Activated T-helper 1 cell treated with anti-CD3 and anti-CD28 coated beads, Interleukin-12 subunit alpha, Interleukin-12 subunit beta, Interleukin-2, Interleukin-4 antibody, amounts not matched to agents 30 ng/mL and 10 ng/mL and 1 ng/mL, durations not matched to agents 14 hours and 24 hours and 36 hours (primary cell): ENCODE measurements at regions not wholly inside any gene's neighbourhood (a gene's known extent, or its start where the extent isn't known, plus 50 kb on each side); places are given as distances from the start of the nearest gene placed in this dataset.

Experiments
- DNase-seq: peaks from one replicate; pipeline ENCODE4 v3.0.0; 2021; ENCODE audit warnings: low spot score
- H3K27ac Mint-ChIP-seq: one replicate; pipeline ENCODE4 v1.8.0; 2021; ENCODE audit warnings: mild to moderate bottlenecking, mixed read lengths
- H3K27me3 Mint-ChIP-seq: one replicate; pipeline ENCODE4 v1.8.0; 2022; ENCODE audit warnings: mild to moderate bottlenecking, moderate library complexity, mixed read lengths; ENCODE audit not compliant: insufficient read depth
- H3K36me3 Mint-ChIP-seq: one replicate; pipeline ENCODE4 v1.8.0; 2021; ENCODE audit warnings: low read depth, mixed read lengths
- H3K4me1 Mint-ChIP-seq: one replicate; pipeline ENCODE4 v1.8.0; 2021; ENCODE audit warnings: low read depth, mixed read lengths
- H3K4me3 Mint-ChIP-seq: one replicate; pipeline ENCODE4 v1.8.0; 2021; ENCODE audit warnings: mild to moderate bottlenecking, moderate library complexity, mixed read lengths
- H3K9me3 Mint-ChIP-seq: one replicate; pipeline ENCODE4 v1.8.0; 2021; ENCODE audit warnings: mixed read lengths
- intact Hi-C: fragments of 100-400 bp; cut with micrococcal nuclease; formaldehyde crosslinking; loops from one replicate; pipeline ENCODE4 v1.15.1; 2024

GRCh38 chr10:124285587-124286527 is 132.9 kb downstream of the OAT start:
- DNase-seq = no peak
- H3K27me3 Mint-ChIP-seq = peaks cover 3% of the 10 kb centered on the region
- no peak overlapping the region for H3K4me3 Mint-ChIP-seq
- H3K9me3 Mint-ChIP-seq = no peaks in the 10 kb centered on the region
- H3K4me1 Mint-ChIP-seq = peaks cover 8% of the 10 kb centered on the region
- intact Hi-C loops = no loop called here
- H3K27ac Mint-ChIP-seq = no peak overlapping the region
- H3K36me3 Mint-ChIP-seq = no peaks in the 10 kb centered on the region

GRCh38 chr10:124283949-124284250 is 134.8 kb downstream of the OAT start:
- peaks cover 3% of the 10 kb centered on the region for H3K27me3 Mint-ChIP-seq
- H3K4me1 Mint-ChIP-seq = no peaks in the 10 kb centered on the region
- no peak for DNase-seq
- H3K9me3 Mint-ChIP-seq = no peaks in the 10 kb centered on the region
- no peaks in the 10 kb centered on the region for H3K36me3 Mint-ChIP-seq
- H3K4me3 Mint-ChIP-seq = no peak overlapping the region
- intact Hi-C loops = no loop called here
- H3K27ac Mint-ChIP-seq = no peak overlapping the region

GRCh38 chr10:124283215-124283948 is 135.3 kb downstream of the OAT start:
- intact Hi-C loops = no loop called here
- Mint-ChIP-seq H3K4me3 (no peak overlapping the region), H3K27ac (no peak overlapping the region), H3K36me3 (no peaks in the 10 kb centered on the region), H3K9me3 (no peaks in the 10 kb centered on the region), H3K27me3 (peaks cover 3% of the 10 kb centered on the region), H3K4me1 (no peaks in the 10 kb centered on the region)
- no peak for DNase-seq

- peaks cover 3% of the 10 kb centered on the region for H3K27me3 Mint-ChIP-seq
- no peaks in the 10 kb centered on the region for H3K4me1 Mint-ChIP-seq
- no peak for DNase-seq
- no peaks in the 10 kb centered on the region for H3K36me3 Mint-ChIP-seq
- H3K27ac Mint-ChIP-seq = no peak overlapping the region
- no peaks in the 10 kb centered on the region for H3K9me3 Mint-ChIP-seq
- intact Hi-C loops = no loop called here
- no peak overlapping the region for H3K4me3 Mint-ChIP-seq
These were observed 136.4 kb downstream of the OAT start for GRCh38 chr10:124282326-124282725.

GRCh38 chr10:124281666-124282065 is 137.1 kb downstream of the OAT start:
- intact Hi-C loops = no loop called here
- Mint-ChIP-seq H3K36me3 (no peaks in the 10 kb centered on the region), H3K27ac (no peak overlapping the region), H3K4me1 (no peaks in the 10 kb centered on the region), H3K9me3 (no peaks in the 10 kb centered on the region), H3K4me3 (no peak overlapping the region), H3K27me3 (peaks cover 3% of the 10 kb centered on the region)
- no peak for DNase-seq

- Mint-ChIP-seq H3K27ac (no peak overlapping the region), H3K27me3 (peaks cover 3% of the 10 kb centered on the region), H3K36me3 (no peaks in the 10 kb centered on the region), H3K4me1 (no peaks in the 10 kb centered on the region), H3K9me3 (no peaks in the 10 kb centered on the region), H3K4me3 (no peak overlapping the region)
- intact Hi-C loops = no loop called here
- no peak for DNase-seq
These were observed 137.8 kb downstream of the OAT start for GRCh38 chr10:124280916-124281315.

- DNase-seq = no peak
- no peak overlapping the region for H3K27ac Mint-ChIP-seq
- peaks cover 6% of the 10 kb centered on the region for H3K27me3 Mint-ChIP-seq
- H3K4me3 Mint-ChIP-seq = no peak overlapping the region
- H3K4me1 Mint-ChIP-seq = no peaks in the 10 kb centered on the region
- intact Hi-C loops = no loop called here
- no peaks in the 10 kb centered on the region for H3K36me3 Mint-ChIP-seq
- H3K9me3 Mint-ChIP-seq = no peaks in the 10 kb centered on the region
These were observed 138.8 kb downstream of the OAT start for GRCh38 chr10:124279882-124280281.

GRCh38 chr10:124279298-124279697 is 139.4 kb downstream of the OAT start:
- DNase-seq = no peak
- intact Hi-C loops = no loop called here
- Mint-ChIP-seq H3K36me3 (no peaks in the 10 kb centered on the region), H3K27me3 (peaks cover 6% of the 10 kb centered on the region), H3K4me1 (no peaks in the 10 kb centered on the region), H3K9me3 (peaks cover 4% of the 10 kb centered on the region), H3K27ac (no peak overlapping the region), H3K4me3 (no peak overlapping the region)

GRCh38 chr10:124278356-124278755 is 140.4 kb downstream of the OAT start:
- Mint-ChIP-seq H3K9me3 (peaks cover 12% of the 10 kb centered on the region), H3K4me1 (no peaks in the 10 kb centered on the region), H3K27ac (no peak overlapping the region), H3K4me3 (no peak overlapping the region), H3K36me3 (no peaks in the 10 kb centered on the region), H3K27me3 (peaks cover 4% of the 10 kb centered on the region)
- intact Hi-C loops = no loop called here
- no peak for DNase-seq

GRCh38 chr10:124273141-124273540 is 145.6 kb downstream of the OAT start:
- Mint-ChIP-seq H3K9me3 (peaks cover 33% of the 10 kb centered on the region), H3K27ac (no peak overlapping the region), H3K4me3 (no peak overlapping the region), H3K36me3 (no peaks in the 10 kb centered on the region), H3K4me1 (no peaks in the 10 kb centered on the region), H3K27me3 (peaks cover 4% of the 10 kb centered on the region)
- no peak for DNase-seq
- intact Hi-C loops = no loop called here

- Mint-ChIP-seq H3K36me3 (no peaks in the 10 kb centered on the region), H3K9me3 (peaks cover 33% of the 10 kb centered on the region), H3K4me1 (no peaks in the 10 kb centered on the region), H3K4me3 (no peak overlapping the region), H3K27ac (no peak overlapping the region), H3K27me3 (peaks cover 4% of the 10 kb centered on the region)
- no peak for DNase-seq
- intact Hi-C loops = no loop called here
These were observed 147.0 kb downstream of the OAT start for GRCh38 chr10:124271676-124272075.

- no peaks in the 10 kb centered on the region for H3K36me3 Mint-ChIP-seq
- DNase-seq = no peak
- no peak overlapping the region for H3K27ac Mint-ChIP-seq
- peaks cover 4% of the 10 kb centered on the region for H3K27me3 Mint-ChIP-seq
- intact Hi-C loops = no loop called here
- no peak overlapping the region for H3K4me3 Mint-ChIP-seq
- H3K9me3 Mint-ChIP-seq = peaks cover 33% of the 10 kb centered on the region
- no peaks in the 10 kb centered on the region for H3K4me1 Mint-ChIP-seq
These were observed 148.0 kb downstream of the OAT start for GRCh38 chr10:124270530-124271327.

GRCh38 chr10:124268976-124269375 is 149.7 kb downstream of the OAT start:
- no peaks in the 10 kb centered on the region for H3K36me3 Mint-ChIP-seq
- no peak overlapping the region for H3K4me3 Mint-ChIP-seq
- H3K4me1 Mint-ChIP-seq = no peaks in the 10 kb centered on the region
- no peak overlapping the region for H3K27ac Mint-ChIP-seq
- peaks cover 27% of the 10 kb centered on the region for H3K9me3 Mint-ChIP-seq
- DNase-seq = no peak
- intact Hi-C loops = no loop called here
- H3K27me3 Mint-ChIP-seq = no peaks in the 10 kb centered on the region
